ENCODE measurements at regions not wholly inside any gene's neighbourhood (a gene's known extent, or its start where the extent isn't known, plus 50 kb on each side); places are given as distances from the start of the nearest gene placed in this dataset.

GRCh38 chr12:77723308-77723707 is 107.4 kb upstream of the NAV3 start:
- no peak for TF ChIP-seq CHAMP1 (IDR thresholded peaks at IDR 0.05)
- TF ChIP-seq JUND (IDR thresholded peaks at IDR 0.05; ENCODE audit: borderline replicate concordance, low read depth, low read length), result no peak
- no peak for TF ChIP-seq JUND (tag; IDR thresholded peaks at IDR 0.05; ENCODE audit: borderline replicate concordance, low read depth, low read length)
- TF ChIP-seq EP300 (IDR thresholded peaks at IDR 0.05; ENCODE audit: low read length), result no peak
